Loucy (cell line): ENCODE measurements at regions not wholly inside any gene's neighbourhood (a gene's known extent, or its start where the extent isn't known, plus 50 kb on each side); places are given as distances from the start of the nearest gene placed in this dataset.

Experiments
- H2AFZ ChIP-seq: fragments of 200-600 bp; sonication (generic); 2 replicates; pipeline ENCODE4 v1.6.0; 2016; ENCODE audit warnings: antibody characterized with exemption, mild to moderate bottlenecking, low read length, moderate library complexity
- H3F3A ChIP-seq: fragments of 200-600 bp; 2 replicates; pipeline ENCODE4 v1.6.0; 2016; ENCODE audit warnings: antibody characterized with exemption, low read depth, mild to moderate bottlenecking
- H3K27me3 ChIP-seq: fragments of 200-600 bp; sonication (generic); 2 replicates; pipeline ENCODE4 v1.6.1; 2014; ENCODE audit warnings: low read length, mild to moderate bottlenecking; ENCODE audit not compliant: insufficient read depth, poor library complexity, severe bottlenecking
- H3K36me3 ChIP-seq: fragments of 200-600 bp; sonication (generic); 2 replicates; pipeline ENCODE4 v1.6.1; 2016; ENCODE audit warnings: low read length; ENCODE audit not compliant: insufficient read depth
- H3K4me1 ChIP-seq: fragments of 200-600 bp; sonication (generic); 2 replicates; pipeline ENCODE4 v1.5.1; 2014; ENCODE audit warnings: low read length, mild to moderate bottlenecking; ENCODE audit not compliant: insufficient read depth, poor library complexity, severe bottlenecking
- H3K4me2 ChIP-seq: fragments of 200-600 bp; sonication (generic); 2 replicates; pipeline ENCODE4 v1.6.0; 2014; ENCODE audit warnings: antibody characterized with exemption, low read length, low read depth, mild to moderate bottlenecking; ENCODE audit not compliant: poor library complexity, severe bottlenecking
- H3K4me3 ChIP-seq: fragments of 200-600 bp; sonication (generic); 2 replicates; pipeline ENCODE4 v1.5.1; 2014; ENCODE audit warnings: low read length, mild to moderate bottlenecking, mixed read lengths; ENCODE audit not compliant: poor library complexity, severe bottlenecking
- H3K79me2 ChIP-seq: fragments of 200-600 bp; sonication (generic); 2 replicates; pipeline ENCODE4 v1.6.1; 2014; ENCODE audit warnings: low read length; ENCODE audit not compliant: insufficient read depth
- H3K9ac ChIP-seq: fragments of 200-600 bp; sonication (generic); 2 replicates; pipeline ENCODE4 v1.6.0; 2014; ENCODE audit warnings: mild to moderate bottlenecking, low read depth, low read length, moderate library complexity; ENCODE audit not compliant: poor library complexity, severe bottlenecking
- H3K9me2 ChIP-seq: fragments of 200-600 bp; sonication (generic); replicated peaks from 2 replicates; pipeline ENCODE4 v1.6.1; 2016; ENCODE audit warnings: low read depth, low read length, mixed read lengths
- H3K9me3 ChIP-seq: fragments of 200-600 bp; sonication (generic); 2 replicates; pipeline ENCODE4 v1.6.1; 2014; ENCODE audit warnings: mild to moderate bottlenecking, antibody characterized with exemption, low read length, low read depth; ENCODE audit not compliant: insufficient read depth
- H4K20me1 ChIP-seq: fragments of 200-600 bp; sonication (generic); 2 replicates; pipeline ENCODE4 v1.6.0; 2014; ENCODE audit warnings: antibody characterized with exemption, low read length, mild to moderate bottlenecking; ENCODE audit not compliant: insufficient read depth, poor library complexity, severe bottlenecking
- EZH2phosphoT487 ChIP-seq: fragments of 200-600 bp; IDR thresholded peaks from 2 replicates; pipeline ENCODE4 v1.6.1; 2018; ENCODE audit warnings: antibody characterized with exemption, mild to moderate bottlenecking, moderate library complexity, borderline replicate concordance
- TF ChIP-seq, protein P1 (sequence below): fragments of 200-600 bp; sonication (generic); conservative IDR thresholded peaks from 2 replicates; pipeline ENCODE4 v1.5.1; 2014; ENCODE audit warnings: mild to moderate bottlenecking, antibody characterized with exemption, low read length

DNA sequence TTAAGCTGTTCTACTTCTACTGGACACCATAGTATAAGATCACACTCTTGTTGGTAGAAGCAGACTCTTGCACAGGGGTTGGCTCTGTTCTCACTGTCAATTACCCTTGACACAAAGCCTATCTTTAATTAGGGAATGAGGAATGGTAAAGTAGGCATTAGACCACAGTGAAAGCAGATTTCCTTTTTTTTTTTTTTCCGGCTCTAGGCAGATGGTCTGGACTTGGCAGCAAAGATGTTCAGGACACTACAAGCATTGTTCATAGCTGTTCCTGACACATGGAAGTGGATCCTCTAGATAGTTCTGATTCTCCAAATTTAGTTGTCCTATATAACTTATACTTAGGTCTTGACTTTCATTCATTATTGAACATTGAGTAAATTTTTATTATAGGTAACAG is 672.2 kb upstream of the CELF4 start:
- H3K4me2 ChIP-seq, result no peak overlapping the region

DNA sequence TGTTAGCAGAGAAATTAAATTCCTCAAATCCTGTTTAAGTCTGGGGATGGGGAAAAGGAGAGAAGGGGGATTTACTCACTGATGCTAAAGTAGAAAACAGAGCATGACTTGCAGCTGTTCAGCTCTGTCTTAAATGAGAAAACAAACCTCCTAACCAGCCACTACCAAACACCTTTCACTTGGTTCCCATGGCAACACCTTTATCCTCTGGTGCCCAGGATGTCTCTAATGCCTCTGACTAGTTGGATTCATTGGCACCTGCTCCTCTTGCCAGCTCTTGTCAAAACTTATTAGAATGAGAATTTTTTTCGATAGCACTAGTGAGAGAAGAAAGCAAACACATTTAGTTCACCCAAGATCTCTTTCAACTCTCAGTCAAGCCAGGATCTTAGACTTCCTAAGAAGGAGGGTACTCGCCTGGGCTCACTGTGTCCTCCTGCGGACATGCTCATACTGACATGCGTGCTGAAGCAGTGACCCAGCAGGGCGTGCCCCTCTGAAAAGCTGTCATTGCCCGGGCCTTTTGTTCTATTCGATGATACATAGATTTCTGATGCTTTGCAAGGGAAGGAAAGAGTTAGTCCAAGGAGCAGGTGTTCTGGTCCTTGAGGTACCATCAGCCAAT is 656.0 kb upstream of the CELF4 start:
- Histone ChIP-seq H3K79me2 (no peaks in the 10 kb centered on the region), H2AFZ (no peak overlapping the region), H3K4me2 (no peak overlapping the region), H3K36me3 (no peaks in the 10 kb centered on the region), H3K4me3 (no peak overlapping the region), H3K9me3 (no peaks in the 10 kb centered on the region), H3K4me1 (no peaks in the 10 kb centered on the region), H3K27me3 (no peaks in the 10 kb centered on the region), H3F3A (no peaks in the 10 kb centered on the region), H4K20me1 (no peaks in the 10 kb centered on the region), H3K9me2 (no peaks in the 10 kb centered on the region), H3K9ac (no peak overlapping the region)
- TF ChIP-seq EZH2phosphoT487, result no peak
- TF ChIP-seq, protein P1, sequence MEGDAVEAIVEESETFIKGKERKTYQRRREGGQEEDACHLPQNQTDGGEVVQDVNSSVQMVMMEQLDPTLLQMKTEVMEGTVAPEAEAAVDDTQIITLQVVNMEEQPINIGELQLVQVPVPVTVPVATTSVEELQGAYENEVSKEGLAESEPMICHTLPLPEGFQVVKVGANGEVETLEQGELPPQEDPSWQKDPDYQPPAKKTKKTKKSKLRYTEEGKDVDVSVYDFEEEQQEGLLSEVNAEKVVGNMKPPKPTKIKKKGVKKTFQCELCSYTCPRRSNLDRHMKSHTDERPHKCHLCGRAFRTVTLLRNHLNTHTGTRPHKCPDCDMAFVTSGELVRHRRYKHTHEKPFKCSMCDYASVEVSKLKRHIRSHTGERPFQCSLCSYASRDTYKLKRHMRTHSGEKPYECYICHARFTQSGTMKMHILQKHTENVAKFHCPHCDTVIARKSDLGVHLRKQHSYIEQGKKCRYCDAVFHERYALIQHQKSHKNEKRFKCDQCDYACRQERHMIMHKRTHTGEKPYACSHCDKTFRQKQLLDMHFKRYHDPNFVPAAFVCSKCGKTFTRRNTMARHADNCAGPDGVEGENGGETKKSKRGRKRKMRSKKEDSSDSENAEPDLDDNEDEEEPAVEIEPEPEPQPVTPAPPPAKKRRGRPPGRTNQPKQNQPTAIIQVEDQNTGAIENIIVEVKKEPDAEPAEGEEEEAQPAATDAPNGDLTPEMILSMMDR, result no peak

More for the DNA sequence above, 672.2 kb upstream of the CELF4 start:
- H3K4me1 ChIP-seq, result no peaks in the 10 kb centered on the region
- no peaks in the 10 kb centered on the region for H3K9me3 ChIP-seq
- no peaks in the 10 kb centered on the region for H3K79me2 ChIP-seq
- no peaks in the 10 kb centered on the region for H3K9me2 ChIP-seq
- H3K4me3 ChIP-seq, result no peak overlapping the region
- H3K9ac ChIP-seq, result no peak overlapping the region
- H4K20me1 ChIP-seq, result no peaks in the 10 kb centered on the region
- no peaks in the 10 kb centered on the region for H3K36me3 ChIP-seq
- no peak for TF ChIP-seq EZH2phosphoT487
- TF ChIP-seq, protein P1, result no peak
- no peak overlapping the region for H2AFZ ChIP-seq
- H3K27me3 ChIP-seq, result no peaks in the 10 kb centered on the region
- H3F3A ChIP-seq, result no peaks in the 10 kb centered on the region

DNA sequence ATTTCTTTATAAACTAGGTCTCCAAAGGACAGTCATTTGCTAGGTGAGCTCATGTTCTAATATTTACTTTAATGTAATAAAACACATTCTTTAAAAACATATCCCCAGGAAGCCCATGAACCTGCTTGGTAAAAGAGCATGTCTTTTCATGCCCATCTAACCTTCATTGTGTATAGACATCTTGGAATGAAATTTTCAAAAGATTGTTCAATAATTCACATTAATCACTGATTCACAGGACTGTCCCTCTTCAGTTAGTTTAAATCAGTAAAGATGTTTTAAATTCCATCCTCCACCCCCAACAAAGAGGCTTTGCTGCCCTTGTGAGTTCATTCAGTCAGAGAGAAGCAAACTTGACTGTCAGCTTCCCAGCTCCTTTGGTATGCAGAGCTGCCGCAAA is 633.4 kb upstream of the CELF4 start:
- Histone ChIP-seq H3K4me2 (no peak overlapping the region), H3K27me3 (no peaks in the 10 kb centered on the region), H3K9ac (no peak overlapping the region), H3K4me3 (no peak overlapping the region), H3K36me3 (no peaks in the 10 kb centered on the region), H4K20me1 (no peaks in the 10 kb centered on the region), H3K4me1 (no peaks in the 10 kb centered on the region), H3K79me2 (no peaks in the 10 kb centered on the region), H3F3A (no peaks in the 10 kb centered on the region), H3K9me2 (no peaks in the 10 kb centered on the region), H3K9me3 (no peaks in the 10 kb centered on the region), H2AFZ (no peak overlapping the region)
- TF ChIP-seq EZH2phosphoT487, result no peak
- TF ChIP-seq, protein P1, result no peak
